ENCODE measurements at regions not wholly inside any gene's neighbourhood (a gene's known extent, or its start where the extent isn't known, plus 50 kb on each side); places are given as distances from the start of the nearest gene placed in this dataset.
A peak's percentile ranks its signal among the peaks of the same experiment; 100 is the strongest.

DNA sequence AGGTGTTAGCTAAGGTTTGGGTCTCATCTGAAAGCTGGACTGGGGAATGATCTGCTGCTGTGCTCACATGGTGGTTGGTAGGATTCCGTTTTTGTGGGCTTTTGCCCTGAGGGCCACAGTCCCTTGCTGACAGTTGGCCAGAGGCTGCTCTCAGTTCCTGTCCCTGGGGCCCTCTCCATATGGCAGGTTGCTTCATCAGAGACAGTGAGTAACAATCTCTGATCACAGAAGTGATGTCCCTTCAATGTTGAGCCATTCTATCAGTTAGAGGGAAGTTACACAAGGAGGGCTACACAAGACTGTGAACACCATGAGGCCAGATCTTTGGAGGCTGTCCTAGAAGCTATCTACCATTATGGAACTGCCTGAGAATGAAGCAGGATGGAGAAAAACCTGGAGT, 137.2 kb downstream of the AACS start:
- no peak overlapping the region for H3K27ac ChIP-seq

DNA sequence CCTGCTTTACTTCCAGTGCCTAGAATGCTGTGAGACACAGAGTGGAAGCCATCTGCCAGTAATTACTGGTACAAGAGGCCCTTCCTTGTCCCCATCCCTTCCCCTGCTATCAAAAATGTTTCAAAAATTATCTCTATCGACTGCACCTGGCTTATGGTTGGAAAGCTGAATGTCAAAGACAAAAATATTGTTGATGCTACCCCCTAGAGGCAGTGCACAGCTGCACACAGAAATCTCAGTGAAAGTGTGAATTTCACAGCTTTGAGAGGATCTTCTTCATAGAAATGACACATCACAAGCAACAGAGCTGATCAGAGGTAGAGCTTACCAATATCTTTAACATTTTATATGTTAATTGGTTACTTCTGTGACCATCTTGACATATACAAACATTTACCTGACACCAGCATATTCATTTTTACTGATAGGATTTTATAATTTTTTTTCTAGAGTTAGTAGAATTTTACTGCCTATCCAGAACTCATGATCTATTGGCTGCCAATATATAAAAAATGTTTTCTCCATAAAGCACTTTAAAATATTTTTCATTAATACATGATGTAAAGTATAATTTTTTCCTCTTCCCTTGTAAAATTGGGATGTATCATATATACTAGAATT, 138.0 kb downstream of the AACS start:
- no peak overlapping the region for H3K27ac ChIP-seq
- TF ChIP-seq ZFX (IDR thresholded peaks at IDR 0.05; ENCODE audit: borderline replicate concordance): no peak
- TF ChIP-seq, protein P1, sequence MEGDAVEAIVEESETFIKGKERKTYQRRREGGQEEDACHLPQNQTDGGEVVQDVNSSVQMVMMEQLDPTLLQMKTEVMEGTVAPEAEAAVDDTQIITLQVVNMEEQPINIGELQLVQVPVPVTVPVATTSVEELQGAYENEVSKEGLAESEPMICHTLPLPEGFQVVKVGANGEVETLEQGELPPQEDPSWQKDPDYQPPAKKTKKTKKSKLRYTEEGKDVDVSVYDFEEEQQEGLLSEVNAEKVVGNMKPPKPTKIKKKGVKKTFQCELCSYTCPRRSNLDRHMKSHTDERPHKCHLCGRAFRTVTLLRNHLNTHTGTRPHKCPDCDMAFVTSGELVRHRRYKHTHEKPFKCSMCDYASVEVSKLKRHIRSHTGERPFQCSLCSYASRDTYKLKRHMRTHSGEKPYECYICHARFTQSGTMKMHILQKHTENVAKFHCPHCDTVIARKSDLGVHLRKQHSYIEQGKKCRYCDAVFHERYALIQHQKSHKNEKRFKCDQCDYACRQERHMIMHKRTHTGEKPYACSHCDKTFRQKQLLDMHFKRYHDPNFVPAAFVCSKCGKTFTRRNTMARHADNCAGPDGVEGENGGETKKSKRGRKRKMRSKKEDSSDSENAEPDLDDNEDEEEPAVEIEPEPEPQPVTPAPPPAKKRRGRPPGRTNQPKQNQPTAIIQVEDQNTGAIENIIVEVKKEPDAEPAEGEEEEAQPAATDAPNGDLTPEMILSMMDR (IDR thresholded peaks at IDR 0.05): peak; percentile 75

More for the DNA sequence above, 137.2 kb downstream of the AACS start:
- TF ChIP-seq, protein P1 (IDR thresholded peaks at IDR 0.05): no peak
- TF ChIP-seq ZFX (IDR thresholded peaks at IDR 0.05; ENCODE audit: borderline replicate concordance): no peak

DNA sequence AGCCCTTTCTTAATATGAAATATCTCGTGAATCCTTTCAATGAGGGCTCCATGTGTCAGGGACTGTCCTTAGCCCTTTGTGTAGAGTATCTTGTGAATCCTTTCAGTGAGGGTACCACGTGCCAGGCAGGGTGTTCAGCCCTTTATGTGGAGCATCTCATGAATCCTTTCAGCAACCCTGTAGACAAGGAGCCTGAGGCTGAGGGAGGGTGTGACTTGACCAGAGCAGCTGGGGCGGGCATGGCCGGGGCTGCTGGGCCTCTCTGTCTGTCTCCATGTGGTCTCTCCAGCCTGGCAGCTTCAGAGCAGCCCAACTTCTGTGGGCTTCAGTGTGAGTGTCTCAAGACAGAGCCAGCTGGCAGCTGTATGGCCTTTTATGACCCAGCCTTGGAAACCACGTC, 140.2 kb downstream of the AACS start:
- TF ChIP-seq ZFX (IDR thresholded peaks at IDR 0.05; ENCODE audit: borderline replicate concordance): no peak
- TF ChIP-seq, protein P1 (IDR thresholded peaks at IDR 0.05): no peak
- H3K27ac ChIP-seq: no peak overlapping the region

DNA sequence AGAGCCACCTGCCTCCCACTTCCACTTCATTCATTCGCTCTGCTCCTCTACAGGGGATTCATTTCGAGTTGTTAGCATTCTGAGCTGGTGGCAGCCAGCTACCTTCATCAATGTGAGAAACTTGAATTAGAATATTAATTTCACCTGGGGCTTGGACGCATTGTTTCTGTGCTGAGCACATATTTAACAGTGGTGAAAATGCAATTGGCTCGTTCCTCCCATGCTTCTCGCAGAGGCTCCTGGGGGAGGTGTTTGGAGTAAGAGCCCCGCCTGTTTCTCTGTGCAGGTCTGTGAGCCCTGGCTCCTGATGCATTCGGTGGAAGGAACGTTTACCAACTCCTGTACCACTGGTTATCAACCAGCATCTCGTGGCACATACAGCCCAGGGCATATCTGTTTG, 141.5 kb downstream of the AACS start:
- TF ChIP-seq, protein P1 (IDR thresholded peaks at IDR 0.05): no peak
- TF ChIP-seq ZFX (IDR thresholded peaks at IDR 0.05; ENCODE audit: borderline replicate concordance): no peak
- no peak overlapping the region for H3K27ac ChIP-seq

DNA sequence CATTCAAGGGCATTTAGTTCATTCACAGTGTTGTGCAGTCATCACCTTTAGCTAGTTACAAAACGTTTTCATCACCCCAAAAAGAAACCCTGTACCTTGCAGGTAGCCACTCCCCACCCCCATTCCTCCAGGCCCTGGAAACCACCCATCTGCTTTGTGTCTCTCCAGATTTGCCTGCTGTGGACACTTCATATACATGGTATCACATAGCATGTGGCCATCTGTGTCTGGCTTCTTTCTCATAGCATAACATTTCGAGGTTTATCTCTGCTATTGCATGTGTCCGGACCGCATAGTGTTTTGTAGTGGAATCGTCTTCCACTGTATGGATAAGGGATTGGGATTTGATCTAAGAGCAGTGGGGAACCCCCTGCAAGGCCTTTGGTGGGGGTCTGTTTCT, 143.1 kb downstream of the AACS start:
- TF ChIP-seq ZFX (IDR thresholded peaks at IDR 0.05; ENCODE audit: borderline replicate concordance): no peak
- TF ChIP-seq, protein P1 (IDR thresholded peaks at IDR 0.05): no peak
- H3K27ac ChIP-seq: no peak overlapping the region

DNA sequence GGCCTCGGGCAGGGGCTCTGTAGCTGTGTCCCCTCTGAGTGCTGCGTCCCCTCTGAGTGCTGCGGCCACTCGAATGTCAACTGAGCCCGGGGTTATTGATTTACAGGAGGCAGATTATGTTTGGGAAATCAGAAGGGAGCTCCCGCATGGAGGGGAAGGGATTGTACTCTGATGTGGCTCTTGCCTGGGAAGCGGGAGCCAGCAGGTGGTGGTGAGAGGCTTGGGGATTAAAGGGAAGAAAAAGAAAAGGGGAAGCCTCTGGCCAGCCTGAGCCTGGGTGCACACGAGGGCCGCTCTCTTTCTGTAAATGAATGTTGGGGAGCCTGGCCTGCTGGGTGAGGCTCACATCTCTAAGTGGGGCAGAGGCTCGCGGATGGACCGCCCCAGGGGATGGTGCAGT, 143.7 kb downstream of the AACS start:
- H3K27ac ChIP-seq: no peak overlapping the region
- no peak for TF ChIP-seq ZFX (IDR thresholded peaks at IDR 0.05; ENCODE audit: borderline replicate concordance)
- TF ChIP-seq, protein P1 (IDR thresholded peaks at IDR 0.05): no peak

DNA sequence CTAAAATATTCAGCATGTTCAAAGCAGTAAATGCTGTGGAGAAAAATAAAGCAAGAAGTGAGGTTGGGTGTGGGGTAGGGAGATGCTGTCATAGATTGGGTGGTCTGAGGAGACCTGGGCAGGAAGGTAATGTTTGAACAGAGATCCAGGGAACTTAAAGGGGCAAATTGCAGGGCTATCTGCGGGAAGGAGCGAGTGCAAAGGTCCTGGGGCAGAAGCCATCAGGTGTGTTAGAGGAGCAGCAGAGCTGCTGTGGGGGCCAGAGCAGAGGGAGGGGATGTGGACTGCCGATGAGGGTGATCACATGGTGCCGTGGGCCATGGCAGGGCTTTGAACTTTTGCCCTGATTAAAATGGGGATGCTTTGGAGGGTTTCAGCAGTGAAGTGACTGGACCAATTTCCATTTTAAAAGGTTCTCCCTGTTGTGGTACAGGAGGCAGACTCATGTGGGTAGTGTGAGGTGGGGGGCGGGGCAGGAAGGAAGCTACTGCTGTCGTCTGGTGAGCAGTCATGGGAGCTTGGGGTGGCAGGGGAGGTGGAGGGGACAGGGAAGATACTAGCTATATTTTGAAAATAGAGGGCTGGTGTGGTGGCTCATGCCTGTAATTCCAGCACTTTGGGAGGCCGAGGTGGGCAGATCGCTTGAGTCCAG, 145.0 kb downstream of the AACS start:
- TF ChIP-seq, protein P1 (IDR thresholded peaks at IDR 0.05): no peak
- H3K27ac ChIP-seq: no peak overlapping the region
